Hypothalamus (tissue), 51 donors: ENCODE measurements at regions not wholly inside any gene's neighbourhood (a gene's known extent, or its start where the extent isn't known, plus 50 kb on each side); places are given as distances from the start of the nearest gene placed in this dataset.

Experiments used
- DNase-seq, 51 donors: peaks; one replicate each; lab custom pipeline; 2025; lab: John Stamatoyannopoulos, UW

- DNase-seq, result no peak
Measured at GRCh38 chr3:95401693-95402092, 1338.8 kb downstream of the NSUN3 start.

GRCh38 chr3:95407709-95408463, 1345.0 kb downstream of the NSUN3 start:
- no peak for DNase-seq

- DNase-seq, result no peak
Measured at GRCh38 chr3:95408464-95408862, 1345.6 kb downstream of the NSUN3 start.

- DNase-seq, result no peak
Measured at GRCh38 chr3:95418251-95418650, 1355.4 kb downstream of the NSUN3 start.

GRCh38 chr3:95424279-95424678, 1361.4 kb downstream of the NSUN3 start:
- DNase-seq, result no peak

- no peak for DNase-seq
Measured at GRCh38 chr3:95434491-95434890, 1371.6 kb downstream of the NSUN3 start.

GRCh38 chr3:95437409-95437808, 1374.5 kb downstream of the NSUN3 start:
- no peak for DNase-seq

GRCh38 chr3:95438274-95438673, 1375.4 kb downstream of the NSUN3 start:
- no peak for DNase-seq

GRCh38 chr3:95442766-95443165, 1371.6 kb upstream of the EPHA6 start:
- DNase-seq, result no peak

GRCh38 chr3:95449841-95450240, 1364.6 kb upstream of the EPHA6 start:
- DNase-seq, result no peak

GRCh38 chr3:95453242-95453641, 1361.2 kb upstream of the EPHA6 start:
- DNase-seq, result no peak

- no peak for DNase-seq
Measured at GRCh38 chr3:95456835-95457234, 1357.6 kb upstream of the EPHA6 start.

GRCh38 chr3:95459706-95460105, 1354.7 kb upstream of the EPHA6 start:
- no peak for DNase-seq

GRCh38 chr3:95460274-95460673, 1354.1 kb upstream of the EPHA6 start:
- no peak for DNase-seq

- no peak for DNase-seq
Measured at GRCh38 chr3:95462161-95462560, 1352.2 kb upstream of the EPHA6 start.

GRCh38 chr3:95464346-95464745, 1350.0 kb upstream of the EPHA6 start:
- no peak for DNase-seq

- no peak for DNase-seq
Measured at GRCh38 chr3:95468331-95468730, 1346.1 kb upstream of the EPHA6 start.

GRCh38 chr3:95474338-95474737, 1340.1 kb upstream of the EPHA6 start:
- DNase-seq, result no peak

GRCh38 chr3:95476534-95476933, 1337.9 kb upstream of the EPHA6 start:
- DNase-seq, result no peak

- no peak for DNase-seq
Measured at GRCh38 chr3:95506174-95506573, 1308.2 kb upstream of the EPHA6 start.

- no peak for DNase-seq
Measured at GRCh38 chr3:95508124-95508523, 1306.3 kb upstream of the EPHA6 start.

- DNase-seq, result no peak
Measured at GRCh38 chr3:95511828-95512227, 1302.6 kb upstream of the EPHA6 start.

GRCh38 chr3:95514260-95514659, 1300.1 kb upstream of the EPHA6 start:
- DNase-seq, result no peak
